HG03469 (cell line): ENCODE measurements at regions not wholly inside any gene's neighbourhood (a gene's known extent, or its start where the extent isn't known, plus 50 kb on each side); places are given as distances from the start of the nearest gene placed in this dataset.

Source experiments
- ATAC-seq: cut with Tn5 transposase; IDR thresholded peaks from one replicate; pipeline ENCODE4 v1.9.1; 2021; ENCODE audit warnings: mild to moderate bottlenecking, moderate library complexity, moderate number of reproducible peaks; ENCODE audit not compliant: unreplicated experiment

DNA sequence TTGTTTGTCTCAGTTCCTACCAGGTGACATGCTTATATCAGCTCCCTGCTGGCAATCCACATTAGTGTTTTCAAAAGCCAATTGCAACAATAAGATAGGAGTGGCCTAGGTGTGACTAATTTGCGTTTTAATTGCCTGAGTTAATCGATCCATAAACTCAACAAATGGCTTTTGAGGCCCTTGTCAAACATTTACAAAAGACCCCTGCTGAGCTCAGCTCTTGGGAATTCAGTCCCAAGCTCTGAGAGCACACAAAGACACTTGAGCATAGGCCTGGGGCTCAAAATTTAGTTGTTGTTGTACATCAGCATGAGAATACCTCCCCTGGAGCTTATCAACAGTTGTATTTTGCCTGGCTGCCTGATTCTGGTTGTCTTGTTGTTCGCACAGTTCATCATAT, 1134.4 kb upstream of the TSPY4 start:
- ATAC-seq: no peak

DNA sequence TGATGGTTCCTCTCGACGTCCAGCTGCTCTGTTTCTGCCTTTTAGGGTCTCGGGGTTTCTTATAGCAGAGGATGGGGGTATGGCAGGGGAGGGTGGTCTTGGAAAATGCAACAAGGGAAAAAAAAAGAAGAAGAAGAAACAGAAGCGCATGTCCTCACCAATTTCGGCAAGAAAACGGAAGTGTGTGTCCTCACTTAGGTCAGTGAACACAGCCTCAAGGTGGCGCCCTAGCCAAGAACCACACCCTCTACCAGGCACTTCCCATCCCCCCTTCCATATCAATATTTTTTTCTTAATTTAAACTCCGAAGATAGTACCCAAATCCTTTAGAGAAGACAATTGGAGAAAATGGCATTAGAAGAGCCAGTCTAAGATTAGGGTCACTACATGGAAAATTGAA, 1096.1 kb upstream of the TSPY4 start:
- no peak for ATAC-seq

DNA sequence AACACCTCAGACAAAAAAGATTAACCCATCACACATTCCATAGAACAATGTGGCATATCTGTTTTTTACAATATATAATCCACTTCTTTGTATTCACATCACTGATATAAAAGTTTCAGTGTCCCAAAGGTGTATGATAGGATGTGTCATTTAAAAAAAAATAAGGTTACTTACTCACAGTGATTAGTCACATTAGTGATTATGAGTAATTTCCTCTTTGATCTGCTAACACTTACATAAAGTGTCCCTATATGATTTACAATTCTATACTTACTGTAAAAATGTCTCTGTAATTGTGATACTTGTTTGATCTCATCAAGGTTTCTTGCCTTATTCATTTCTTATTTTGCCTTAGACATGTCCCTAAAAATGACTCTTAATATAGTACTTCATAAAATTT, 1063.5 kb upstream of the TSPY4 start:
- ATAC-seq: no peak

DNA sequence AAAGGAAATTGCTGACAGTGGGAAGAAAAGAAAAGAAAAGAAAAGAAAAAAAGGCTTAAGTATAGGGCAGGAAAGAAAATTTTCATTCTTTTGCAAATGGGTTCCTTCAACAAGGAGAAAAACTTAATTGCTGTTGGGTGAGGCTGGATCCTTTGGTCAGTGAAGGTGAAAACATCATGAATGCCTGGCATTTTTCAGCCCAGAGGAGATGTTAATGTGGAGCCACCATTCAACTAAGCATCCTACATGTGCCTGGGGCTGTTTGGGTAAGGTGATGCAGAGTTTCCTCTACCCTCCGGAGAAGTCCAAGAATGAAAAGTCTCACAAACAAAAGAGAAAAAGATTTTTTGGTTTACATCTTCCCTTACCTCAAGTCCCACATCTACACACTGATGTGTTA, 1032.2 kb upstream of the TSPY4 start:
- no peak for ATAC-seq

DNA sequence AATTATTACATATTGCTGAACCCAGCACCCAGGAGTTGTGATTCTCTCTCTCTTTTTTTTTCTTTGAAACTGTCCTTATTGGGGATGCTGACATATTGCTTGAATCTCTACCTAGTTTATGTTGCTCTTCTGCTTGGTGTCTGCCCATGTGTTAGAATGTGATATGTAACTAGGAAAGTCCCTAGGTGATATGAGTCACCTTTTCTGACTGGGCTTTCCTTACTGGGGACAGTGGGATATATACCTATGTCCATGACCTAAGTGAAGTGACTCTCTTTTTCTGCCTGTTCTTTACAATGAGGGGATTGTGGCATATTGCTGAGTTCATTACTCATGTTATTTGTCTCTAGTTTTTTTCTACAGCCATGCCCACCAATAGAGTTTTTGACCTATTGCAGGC, 1013.2 kb upstream of the TSPY4 start:
- ATAC-seq: no peak

DNA sequence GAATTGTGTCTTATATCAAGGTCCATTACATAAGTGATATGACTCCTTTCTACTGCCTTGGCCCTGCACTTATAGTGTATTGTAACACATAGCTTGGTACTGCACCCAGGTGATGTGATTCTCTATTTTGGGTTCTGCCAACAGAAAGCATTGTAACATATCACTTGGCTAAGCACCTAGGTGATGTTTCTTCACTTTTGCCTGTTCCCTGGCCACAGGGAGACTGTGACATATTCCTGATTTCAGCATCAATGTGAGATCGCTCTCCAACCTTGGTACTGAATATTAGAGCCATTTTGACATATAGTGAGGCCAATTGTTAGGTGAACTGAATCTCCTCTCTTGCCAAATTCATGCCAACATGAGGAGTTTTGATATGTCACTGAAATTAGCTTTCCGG, 1010.3 kb upstream of the TSPY4 start:
- ATAC-seq: no peak

DNA sequence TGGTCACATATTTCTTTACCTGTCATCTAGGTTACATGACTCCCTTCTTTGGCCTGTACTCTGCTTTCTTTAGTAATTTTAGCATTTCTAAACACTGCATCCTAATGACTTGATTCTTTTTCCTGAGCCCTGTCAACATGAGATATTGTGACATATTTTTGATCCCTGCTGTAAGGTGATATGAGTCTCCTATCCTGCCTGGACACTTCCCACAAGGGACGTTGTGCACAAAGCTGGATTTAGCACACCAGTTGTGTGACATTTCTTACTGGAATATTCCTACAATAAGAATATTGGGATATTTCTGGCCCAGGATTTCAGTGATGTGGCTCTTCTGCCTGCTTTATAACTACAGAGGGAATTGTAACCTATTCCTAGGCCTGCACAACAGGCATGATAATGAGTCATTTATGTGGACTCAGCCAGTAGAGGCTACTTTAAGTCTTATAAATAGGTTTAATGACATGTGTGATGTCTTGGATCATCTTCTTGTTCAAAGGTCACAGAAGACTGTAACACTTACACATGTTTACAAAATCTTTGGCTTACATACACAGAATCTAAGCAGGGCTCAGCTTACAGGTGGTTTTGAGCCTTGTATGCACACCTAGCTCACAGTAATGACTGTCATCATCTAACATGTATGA, 1009.4 kb upstream of the TSPY4 start:
- no peak for ATAC-seq

DNA sequence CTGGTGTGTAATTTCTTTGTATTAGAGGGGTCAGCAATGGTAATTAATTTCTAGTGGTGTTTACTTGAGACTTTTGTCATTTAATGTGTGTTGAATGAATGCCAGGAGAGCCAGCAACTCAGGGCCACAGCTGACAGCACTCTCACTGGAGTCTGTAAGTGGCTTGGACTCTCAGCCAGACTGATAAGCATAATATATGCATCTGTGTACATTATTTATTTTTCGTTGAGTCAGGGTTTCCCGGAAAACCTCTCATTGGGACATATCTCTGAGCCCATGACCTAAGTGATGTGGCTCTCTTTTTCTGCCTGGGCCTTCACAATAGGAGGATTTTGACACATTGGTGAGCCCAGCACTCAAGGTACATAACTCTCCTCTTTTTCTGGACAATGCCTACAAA, 1007.8 kb upstream of the TSPY4 start:
- no peak for ATAC-seq

DNA sequence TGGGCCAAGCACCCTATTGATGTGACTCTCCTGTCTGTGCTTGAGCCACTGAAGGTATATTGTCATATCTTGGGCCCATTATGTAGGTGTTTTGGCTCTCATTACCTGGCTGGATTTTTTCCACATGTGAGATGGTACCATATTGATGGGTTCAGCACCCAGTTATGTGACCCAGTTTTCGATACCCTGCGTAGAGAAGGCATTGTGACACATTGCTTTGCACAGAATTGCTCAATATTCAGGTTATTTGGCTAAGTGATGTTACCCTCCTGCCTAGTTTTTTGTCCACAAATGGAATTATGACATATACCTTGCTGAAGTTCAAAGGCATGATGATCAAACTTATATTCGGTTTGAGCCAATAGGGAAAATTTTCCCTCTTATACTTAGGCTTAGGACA, 1007.3 kb upstream of the TSPY4 start:
- no peak for ATAC-seq

DNA sequence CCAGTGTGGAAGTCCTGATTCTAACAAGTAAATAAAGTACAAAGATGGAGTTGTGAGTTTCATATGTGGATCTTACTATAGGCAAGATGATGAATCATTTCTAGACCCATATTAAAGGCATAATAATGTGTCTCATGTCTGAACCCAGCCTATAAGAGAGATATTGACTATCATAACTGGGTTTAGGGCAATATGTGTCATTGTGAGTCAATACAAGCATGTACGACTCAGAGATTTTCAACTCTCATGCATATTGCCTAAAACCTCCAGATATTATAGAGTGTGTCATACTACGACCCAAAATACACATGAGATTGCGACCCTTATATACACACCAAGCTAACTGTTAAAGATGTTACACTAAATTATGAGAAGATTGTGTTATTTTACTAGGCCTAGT, 1003.9 kb upstream of the TSPY4 start:
- no peak for ATAC-seq

DNA sequence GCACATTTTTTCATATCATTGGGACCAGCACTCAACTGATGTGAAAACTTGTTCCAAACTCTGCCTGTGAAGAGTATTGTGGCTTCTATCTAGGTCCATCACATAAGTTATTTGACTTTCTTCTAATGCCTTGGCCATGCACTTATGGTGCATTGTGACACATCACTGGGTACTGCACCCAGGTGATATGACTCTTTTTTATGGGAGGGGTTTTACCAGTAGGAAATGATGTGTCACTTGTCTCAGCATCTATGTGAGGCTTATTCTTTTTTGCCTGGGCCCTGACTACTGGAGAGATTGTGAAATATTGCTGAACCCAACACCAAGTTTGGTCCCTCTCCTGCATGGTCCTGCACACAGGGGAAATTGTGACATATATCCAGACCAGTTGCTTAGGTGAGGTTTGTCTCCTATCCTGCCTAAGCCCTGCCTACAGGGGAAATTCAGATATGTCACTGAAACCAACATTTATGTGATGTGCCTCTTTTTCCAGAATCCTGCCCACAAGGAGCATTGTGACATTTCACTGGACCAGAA, 1001.9 kb upstream of the TSPY4 start:
- ATAC-seq: no peak

DNA sequence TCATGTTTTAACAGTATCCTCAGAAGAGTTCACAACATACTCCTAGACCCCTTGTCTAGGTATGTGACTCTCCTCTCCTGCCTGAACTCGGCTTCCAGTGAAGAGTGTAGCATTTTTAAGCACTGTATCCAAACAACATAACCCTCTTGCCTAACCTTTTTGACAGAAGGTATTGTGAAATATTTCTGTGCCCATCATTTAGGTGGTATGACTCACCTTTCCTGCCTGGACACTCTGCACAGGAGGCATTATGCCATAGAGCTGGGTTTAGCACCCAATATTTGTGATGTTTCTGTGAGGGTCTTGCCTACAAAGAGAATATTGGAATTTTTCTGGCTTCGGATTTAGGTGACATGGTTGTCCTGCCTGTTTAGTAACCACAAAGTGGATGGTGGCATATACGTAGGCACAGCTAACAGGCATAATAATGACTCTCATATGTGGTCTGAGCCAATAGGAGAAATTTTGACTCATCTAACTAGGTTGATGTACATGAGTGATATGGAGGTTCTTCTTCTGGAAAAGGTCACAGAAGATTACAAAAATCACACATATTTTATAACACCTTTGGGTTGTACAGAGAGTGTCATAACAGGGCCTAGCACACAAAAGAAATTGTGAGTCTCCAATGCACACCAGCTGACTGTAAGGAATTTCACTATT, 1001.0 kb upstream of the TSPY4 start:
- ATAC-seq: no peak

DNA sequence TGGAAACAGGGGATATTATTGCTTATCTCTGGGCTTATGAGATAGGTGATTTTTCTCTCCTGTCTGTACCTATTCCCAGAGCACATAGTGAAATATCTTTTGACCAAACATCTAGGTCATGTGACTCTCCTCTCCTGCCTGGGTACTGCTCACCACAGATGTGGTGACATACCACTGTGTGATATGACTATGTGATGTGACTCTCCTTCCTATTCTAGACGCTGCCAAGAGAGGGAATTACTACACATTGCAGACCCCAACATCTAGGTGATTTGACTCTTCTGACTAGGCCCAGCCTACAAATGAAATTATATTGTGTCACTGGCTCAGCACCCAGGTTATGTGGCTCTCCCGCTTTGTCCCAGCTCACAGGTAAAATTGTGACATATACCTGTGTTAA, 996.3 kb upstream of the TSPY4 start:
- ATAC-seq: no peak

DNA sequence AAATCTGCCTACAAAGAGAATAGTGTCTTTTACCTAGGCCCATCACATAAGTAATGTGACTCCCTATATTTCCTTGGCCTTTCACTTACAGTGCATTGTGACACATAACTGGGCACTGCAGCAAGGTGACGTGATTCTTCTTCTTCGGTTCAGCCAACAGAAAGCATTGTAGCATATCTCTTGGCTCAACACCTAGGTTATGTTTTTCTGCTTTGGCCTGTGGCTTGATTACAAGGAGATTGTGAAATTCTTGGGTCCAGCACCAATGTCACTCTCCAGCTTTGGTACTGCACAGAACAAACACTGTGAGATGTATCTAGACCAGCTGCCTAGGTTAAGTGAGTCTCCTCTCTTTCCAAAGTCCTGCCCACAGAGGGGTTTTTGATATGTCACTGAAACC, 995.1 kb upstream of the TSPY4 start:
- no peak for ATAC-seq

DNA sequence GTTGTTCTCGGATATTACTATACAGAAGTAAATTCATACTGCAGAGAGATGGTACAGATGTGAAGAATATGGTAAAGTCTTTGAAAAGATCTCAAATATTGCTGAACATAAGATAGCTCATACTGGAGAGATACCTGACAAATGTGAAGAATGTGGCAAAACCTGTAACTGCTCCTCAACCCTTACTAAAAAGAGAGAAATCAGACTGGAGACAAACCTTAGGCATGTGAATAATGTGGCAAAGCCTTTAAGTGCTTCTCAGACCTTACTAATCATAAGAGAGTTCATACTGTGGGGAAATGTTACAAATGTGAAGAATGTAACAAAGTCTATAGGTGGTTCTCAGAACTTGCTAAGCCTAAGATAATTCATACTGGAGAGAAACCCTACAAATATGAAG, 986.0 kb upstream of the TSPY4 start:
- no peak for ATAC-seq

DNA sequence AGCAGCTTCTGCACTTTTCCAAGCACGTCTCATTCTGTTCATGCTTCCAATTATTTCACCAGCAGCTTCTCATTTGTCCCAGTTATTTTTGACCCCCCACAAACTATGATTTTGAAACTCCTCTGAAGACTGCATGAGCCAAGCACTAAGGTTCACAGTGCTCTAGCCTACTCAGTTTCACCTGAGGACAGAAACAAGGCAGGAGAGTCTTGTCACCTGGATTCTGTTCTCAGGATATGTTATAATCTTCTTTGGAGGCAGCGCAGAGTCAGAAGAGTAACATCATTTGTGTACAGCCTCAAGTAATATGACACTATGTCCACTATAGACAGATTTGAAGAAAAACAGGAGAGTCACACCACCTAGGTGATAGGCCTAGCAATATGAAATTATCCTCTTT, 985.1 kb upstream of the TSPY4 start:
- no peak for ATAC-seq

DNA sequence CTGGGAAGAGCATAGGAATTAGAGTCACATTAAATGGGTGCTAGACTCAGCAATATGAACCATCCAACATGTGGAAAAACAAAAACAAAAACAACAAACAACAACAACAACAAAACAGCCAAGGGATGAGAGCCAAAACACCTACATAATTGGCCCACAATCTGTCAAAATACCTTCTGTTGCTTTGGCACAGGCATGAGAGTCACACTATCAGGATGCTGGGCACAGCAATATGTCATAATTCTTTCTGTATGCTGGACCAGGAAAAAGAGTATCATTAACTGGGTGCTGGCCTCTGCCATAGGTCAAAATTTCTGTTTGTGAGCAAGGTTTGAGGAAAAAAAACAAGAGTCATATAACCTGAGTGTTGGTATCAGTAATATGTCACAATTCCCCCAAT, 979.1 kb upstream of the TSPY4 start:
- ATAC-seq: no peak

DNA sequence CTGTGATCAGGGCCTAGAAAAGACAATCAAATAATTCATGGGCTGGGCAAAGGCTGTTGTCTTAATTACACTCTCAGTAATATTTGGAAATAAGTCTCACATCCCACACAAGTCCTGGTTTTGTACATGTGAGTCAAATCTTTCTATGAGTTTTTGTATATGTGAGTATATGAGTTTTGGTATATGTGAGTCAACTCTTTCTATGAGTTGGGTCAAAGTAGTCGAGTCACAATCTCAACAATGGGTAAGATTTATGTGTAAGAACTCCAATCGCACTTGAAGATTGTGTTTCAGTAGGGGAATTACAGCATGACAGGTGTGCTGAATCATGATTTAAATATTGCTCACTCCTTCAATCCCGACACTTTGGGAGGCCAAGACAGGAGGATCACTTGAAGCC, 975.5 kb upstream of the TSPY4 start:
- no peak for ATAC-seq

DNA sequence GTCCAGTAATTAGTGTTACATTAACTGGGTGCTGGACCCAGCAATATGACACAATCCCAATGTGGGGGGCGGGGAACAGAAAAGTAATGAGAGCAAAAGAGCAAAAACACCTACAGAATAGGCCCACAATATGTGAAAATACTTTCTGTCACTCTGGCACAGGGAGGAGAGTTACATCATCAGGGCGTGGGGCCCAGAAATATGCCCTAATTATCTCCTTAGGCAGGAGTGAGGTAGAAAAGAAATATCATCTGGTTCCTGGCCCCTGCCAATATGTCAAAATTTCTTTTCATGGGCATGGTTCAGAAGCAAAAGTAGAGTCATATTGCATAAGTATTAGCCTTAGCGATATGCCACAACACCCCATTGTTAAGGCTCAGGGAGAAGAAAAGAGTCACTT, 959.8 kb upstream of the TSPY4 start:
- no peak for ATAC-seq

DNA sequence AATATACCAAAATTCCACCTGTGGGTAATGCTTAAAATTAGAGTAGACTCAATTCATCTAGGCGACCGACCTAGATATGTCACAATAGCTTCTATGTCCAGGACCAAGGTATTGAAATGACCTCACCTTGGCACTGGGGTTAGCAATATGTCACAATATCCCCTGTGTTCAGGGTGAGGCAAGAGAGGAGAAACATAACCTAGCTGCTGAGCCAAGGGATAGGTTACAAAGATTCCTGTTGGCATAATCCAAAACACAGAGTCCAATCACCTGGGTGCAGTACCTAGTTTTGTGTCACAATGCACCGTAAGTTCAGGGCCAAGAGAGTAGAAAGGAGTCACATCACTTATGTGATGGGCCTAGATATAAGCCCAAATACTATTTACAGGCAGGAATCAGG, 957.5 kb upstream of the TSPY4 start:
- no peak for ATAC-seq

DNA sequence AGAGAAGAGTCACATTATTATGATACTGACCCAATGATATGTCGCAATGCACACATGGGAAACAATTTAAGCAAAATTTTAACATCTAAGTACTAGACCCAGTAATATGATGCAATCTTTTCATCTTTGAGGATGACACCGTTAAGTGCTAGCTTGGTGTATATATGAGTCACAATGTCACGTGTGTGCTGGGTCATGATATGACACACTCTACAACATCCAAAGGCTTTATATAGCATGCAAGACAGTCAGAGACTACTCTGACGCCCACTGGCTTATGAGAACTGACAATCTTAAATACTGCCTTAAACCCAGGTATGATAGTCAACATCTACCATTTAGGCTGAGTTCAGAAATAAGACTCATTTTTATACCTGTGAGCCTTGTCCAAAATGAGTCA, 955.8 kb upstream of the TSPY4 start:
- peak; percentile 84 for ATAC-seq

DNA sequence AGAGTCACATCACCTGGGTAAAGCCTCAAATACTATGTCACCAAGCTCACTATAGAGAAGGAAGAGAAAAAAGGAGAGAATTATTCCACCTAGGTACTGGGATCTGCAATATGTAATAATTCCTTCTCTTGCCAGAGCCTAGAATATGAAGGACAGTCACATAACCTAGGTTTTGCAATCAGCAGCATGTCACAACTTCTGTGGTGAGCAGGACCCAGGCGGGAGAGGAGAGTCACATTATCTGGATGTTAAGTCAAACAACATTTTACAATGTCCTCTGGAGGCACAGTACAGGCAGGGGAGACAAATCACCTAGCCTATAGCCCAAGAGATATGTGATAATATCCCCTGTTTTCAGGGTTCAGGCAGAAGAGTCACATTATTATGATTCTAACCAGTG, 951.2 kb upstream of the TSPY4 start:
- ATAC-seq: no peak

DNA sequence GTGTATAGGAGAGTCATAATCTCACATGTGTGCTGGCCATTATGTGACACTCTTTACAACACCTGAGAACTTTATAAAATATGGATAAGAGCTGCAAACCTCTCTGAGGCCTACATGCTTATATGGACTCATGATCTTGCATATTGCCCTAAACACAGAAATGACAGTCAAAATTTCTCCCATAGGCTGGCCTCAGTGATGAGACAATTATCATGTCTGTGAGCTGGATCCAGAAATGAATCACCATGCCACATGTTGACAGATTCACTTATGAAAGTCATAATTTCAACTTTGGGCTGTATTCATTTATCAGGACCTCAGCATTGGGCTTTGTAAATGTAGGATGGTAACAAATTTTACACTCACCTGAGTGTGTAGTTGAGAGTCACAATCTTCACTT, 948.8 kb upstream of the TSPY4 start:
- ATAC-seq: no peak
